Suprapubic skin (tissue), 4 donors: ENCODE measurements at regions not wholly inside any gene's neighbourhood (a gene's known extent, or its start where the extent isn't known, plus 50 kb on each side); places are given as distances from the start of the nearest gene placed in this dataset.
"Not testable (repeated sequence)": the region's sequence is repeated elsewhere in the genome, so short reads cannot be mapped to it uniquely, and the experiment has no call there.

Source experiments
- CTCF ChIP-seq, 2 donors: fragments of 200-600 bp in 1 of 2; fragments of 450-650 bp in 1 of 2; sonication (generic) in 1 of 2; IDR thresholded peaks; one replicate each; pipeline ENCODE4 v1.5.1; 2016 to 2019; ENCODE audit warnings: antibody characterized with exemption in 2 of 2, mild to moderate bottlenecking in 1 of 2, moderate library complexity in 1 of 2
- EP300 ChIP-seq: sonication (generic); formaldehyde crosslinking; IDR thresholded peaks from one replicate; pipeline ENCODE4 v1.6.1; 2017; ENCODE audit warnings: antibody characterized with exemption
- POLR2AphosphoS5 ChIP-seq, 3 donors: sonication (generic); formaldehyde crosslinking; IDR thresholded peaks; one replicate each; pipeline ENCODE4 v1.6.1; 2017; ENCODE audit warnings: antibody characterized with exemption in 3 of 3

- TF ChIP-seq CTCF (IDR thresholded peaks at IDR 0.05); POLR2AphosphoS5 (IDR thresholded peaks at IDR 0.05); EP300: not testable (repeated sequence)
Measured at GRCh38 chr1:146411923-146412322, 183.1 kb upstream of the NOTCH2NLA start.
